ENCODE measurements at regions not wholly inside any gene's neighbourhood (a gene's known extent, or its start where the extent isn't known, plus 50 kb on each side); places are given as distances from the start of the nearest gene placed in this dataset.
A peak's percentile ranks its signal among the peaks of the same experiment; 100 is the strongest.

DNA sequence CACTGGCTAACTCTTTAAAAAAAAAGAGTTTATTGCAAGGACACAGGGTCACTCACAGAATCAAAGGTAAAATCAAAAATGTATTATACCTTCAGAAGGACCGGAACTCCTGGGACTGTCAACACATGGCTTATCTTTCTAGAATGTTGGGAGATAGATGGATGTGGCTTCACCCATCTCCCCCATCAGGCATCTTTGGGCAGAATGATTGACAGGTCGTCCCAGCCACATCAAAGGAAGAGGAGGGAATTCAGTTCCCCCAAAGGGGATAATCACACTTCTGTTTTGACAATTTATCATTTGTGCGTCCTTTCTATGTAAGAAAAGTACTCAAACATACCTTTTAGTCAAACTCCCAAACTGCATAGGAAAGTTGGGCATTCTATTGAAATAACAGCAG, 228.6 kb upstream of the CDH5 start:
- DNase-seq (ENCODE audit: low spot score) = no peak

GRCh38 chr16:66136841-66137240, 229.7 kb upstream of the CDH5 start:
- DNase-seq (ENCODE audit: low spot score) = no peak

DNA sequence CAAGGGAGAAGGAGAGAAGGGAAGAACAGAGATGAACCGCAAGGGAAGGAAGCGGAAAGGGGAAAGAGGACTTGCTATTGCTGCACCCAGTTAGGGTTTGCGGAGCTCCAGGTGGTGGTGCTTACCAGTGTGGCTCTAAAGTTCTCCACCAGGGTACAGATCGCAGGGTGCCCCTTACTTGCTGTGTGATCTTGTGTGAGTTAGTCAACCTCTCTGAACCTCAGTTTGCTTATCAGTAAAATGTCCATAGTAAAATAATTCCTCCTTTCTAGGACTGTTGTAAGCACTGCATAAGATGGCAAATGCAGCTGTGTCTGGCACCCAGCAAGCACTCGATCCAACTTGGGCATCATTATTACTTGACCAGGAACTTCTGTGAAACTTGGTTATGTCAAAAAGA, 230.7 kb upstream of the CDH5 start:
- DNase-seq (ENCODE audit: low spot score) = no peak

- DNase-seq (ENCODE audit: low spot score) = no peak
Observed at GRCh38 chr16:66135421-66135831, 231.1 kb upstream of the CDH5 start.

DNA sequence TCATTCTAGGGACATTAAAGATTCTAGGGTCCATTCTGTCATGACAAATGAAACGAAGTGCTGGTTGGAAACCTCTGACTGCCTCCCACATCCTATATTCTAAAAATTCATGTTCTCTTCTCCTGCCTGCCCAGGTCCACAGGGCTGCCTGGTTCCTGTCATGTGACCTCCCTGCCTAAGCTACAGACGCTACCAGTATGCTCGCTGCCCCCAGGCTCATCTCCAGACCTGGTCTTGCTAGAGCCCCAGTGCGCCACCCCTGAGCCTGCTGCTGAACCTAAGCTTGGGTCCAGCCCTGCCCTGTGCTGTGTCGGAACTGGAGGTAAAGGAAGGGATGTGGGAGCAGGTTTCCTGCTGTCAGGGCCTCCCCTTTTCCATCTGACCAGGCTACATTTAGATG, 231.6 kb upstream of the CDH5 start:
- no peak for DNase-seq (ENCODE audit: low spot score)

DNA sequence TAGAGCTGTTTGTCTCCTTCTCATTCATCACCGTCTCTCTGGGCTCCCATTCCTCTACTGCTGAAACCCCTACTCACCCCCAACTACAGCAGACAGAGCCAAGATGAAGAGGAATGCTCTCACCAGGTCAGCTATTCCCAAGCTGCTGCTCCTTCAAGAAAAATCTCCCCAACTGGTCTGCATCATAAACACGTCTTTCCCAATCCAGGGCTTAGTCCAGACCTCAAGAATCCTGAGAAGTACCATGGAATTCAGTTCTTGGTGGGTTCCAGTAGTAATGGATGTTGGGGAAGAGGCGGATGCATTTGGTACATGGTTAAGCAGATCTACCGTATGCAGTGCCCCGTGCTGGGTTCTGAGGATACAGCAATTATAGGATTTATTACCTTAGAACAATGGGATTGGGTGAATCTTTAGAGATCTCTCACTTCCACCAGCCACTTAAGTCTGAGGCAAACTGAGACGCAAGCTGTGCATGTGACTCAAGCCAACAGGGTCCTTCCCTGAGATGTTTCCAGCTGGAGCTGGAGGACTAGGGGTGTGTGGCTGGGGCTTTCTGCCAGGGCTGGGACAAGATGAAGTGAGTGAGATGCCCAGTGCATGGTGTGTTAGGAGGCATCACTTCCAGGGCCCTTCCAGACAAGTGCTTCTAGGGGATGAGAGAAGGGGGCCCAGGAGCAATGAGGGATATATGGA, 232.7 kb upstream of the CDH5 start:
- DNase-seq (ENCODE audit: low spot score) = no peak

DNA sequence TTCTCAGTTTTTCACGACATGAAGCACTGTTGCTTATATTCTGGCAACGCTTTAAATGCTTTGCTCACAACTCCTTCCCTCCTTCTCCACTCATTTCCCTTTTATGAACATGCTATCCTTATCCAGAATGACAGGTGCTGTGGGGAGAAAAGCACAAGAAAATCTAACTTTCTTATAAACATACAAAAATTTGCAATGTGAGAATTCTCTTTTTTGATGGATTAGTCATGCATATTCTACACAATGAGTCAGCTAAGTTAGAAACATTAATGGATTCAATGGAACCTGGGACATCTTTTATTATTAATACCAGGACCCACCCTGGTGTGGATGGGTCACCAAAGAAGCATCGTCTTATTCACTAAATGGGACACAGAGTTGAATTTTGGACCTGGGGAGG, 234.6 kb upstream of the CDH5 start:
- no peak for DNase-seq (ENCODE audit: low spot score)

DNA sequence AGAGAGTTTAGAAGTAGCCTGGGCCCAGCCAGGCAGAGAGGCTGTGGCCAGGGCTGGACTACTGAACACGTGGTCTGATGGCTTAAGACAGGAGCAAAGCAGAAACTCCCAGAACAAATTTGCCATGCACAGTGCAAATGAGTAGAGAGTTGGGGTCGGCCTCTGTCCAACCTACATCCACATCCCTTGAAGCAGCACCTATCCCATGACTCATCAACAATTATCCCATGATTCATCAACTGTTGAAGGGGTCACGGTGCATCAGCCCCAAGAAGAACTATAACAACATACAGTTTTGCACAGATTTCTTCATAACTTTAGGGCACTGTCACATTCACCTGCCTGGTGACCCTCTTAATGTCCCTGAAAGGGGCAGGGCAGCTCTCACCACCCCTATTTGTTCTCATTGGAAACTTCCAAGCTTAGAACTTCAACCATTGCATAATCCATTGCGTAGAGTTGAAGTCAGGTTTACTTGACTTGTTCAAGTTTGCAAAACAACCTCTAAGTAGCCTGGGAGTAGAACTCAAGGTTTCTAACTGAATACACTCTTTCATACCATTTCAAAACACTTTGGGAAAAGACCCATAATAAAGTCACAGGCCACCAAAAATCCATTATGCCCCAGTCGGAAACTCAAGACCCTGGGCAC, 235.2 kb upstream of the CDH5 start:
- DNase-seq (ENCODE audit: low spot score) = peak; percentile 19

GRCh38 chr16:66130296-66130905, 236.1 kb upstream of the CDH5 start:
- DNase-seq (ENCODE audit: low spot score) = no peak

DNA sequence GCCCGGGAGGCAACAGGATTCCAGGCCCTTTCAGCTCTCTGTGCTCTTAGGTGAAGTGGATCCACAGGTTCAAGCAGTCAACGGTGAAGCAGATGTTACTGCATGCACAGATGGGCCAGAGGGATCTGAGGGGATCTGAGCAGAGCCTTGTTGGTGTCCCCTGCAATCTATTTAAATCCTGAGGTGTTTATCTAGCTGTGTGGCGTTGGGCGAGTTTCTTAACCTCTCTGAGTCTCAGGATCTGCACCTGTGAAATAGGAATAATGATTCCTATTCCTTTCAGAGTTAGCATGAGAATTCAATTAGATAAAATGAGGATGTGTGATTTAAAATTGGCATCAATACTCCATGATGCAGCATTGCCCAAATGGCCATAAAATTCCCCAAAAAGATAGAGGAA, 237.3 kb upstream of the CDH5 start:
- DNase-seq (ENCODE audit: low spot score) = no peak

DNA sequence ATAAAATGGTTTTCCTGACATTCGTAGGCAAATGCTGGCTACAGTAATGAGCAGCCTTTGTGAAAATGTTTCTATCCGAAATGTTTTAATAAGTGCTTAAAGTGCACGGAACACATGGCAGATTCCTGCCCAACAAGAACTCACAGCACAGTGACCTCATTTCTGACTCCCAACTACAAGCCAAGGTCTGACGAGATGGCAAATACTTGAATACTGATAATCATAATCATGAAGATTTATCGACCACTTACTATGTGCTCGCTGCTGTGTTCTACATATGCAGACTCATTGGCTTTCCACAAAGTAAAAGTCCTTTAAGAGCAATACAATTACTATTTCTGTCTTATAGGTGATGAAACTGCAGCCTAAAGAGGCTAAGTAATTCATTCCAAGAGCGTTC, 238.1 kb upstream of the CDH5 start:
- DNase-seq (ENCODE audit: low spot score) = no peak

DNA sequence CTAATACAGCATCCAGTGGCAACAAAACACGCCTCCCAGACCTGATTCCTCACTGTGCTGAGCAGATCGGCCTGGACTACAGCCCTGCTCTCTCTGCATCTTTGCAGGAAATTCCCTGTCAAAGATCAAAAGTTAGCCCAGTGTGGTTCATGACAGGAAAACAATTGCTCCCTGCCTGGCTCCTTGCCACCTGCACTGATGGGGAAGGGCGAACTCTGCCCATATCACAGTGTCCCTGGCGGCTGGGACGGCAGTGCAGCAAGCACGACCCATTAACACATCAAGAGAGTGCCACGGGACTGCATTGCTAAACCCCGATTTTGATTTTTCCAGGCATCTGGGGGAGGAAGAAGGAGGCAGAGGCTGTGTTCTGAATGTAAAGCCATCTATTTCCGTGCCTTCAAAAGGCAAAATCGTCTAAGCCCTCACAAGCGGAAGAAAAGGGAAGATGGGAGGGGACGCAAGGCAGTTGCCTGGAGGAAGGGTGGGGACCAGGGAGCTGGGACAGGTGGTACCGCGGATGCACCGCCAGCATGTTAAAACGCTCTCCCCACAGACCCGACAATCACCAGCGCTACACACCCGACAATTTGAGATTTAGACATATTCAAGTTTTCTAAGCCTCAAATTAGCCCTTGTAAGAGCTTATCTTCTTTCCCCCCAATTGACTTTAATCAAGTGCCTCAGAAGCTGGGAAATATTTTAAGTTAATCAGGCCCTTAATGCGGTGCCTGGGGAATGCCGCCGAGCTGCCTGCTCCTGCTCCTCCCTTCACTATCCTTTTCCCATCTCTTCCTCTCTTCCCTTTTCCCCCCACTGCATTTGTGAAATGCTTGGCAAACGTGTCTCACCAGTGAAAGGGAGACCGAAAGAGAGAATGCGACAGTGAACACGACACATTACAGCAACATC, 238.8 kb upstream of the CDH5 start:
- no peak for DNase-seq (ENCODE audit: low spot score)

GRCh38 chr16:66121466-66121865, 245.0 kb upstream of the CDH5 start:
- DNase-seq (ENCODE audit: low spot score) = no peak

- DNase-seq (ENCODE audit: low spot score) = no peak
Observed at GRCh38 chr16:66120656-66121055, 245.8 kb upstream of the CDH5 start.

- no peak for DNase-seq (ENCODE audit: low spot score)
Observed at GRCh38 chr16:66116163-66117002, 250.1 kb upstream of the CDH5 start.

DNA sequence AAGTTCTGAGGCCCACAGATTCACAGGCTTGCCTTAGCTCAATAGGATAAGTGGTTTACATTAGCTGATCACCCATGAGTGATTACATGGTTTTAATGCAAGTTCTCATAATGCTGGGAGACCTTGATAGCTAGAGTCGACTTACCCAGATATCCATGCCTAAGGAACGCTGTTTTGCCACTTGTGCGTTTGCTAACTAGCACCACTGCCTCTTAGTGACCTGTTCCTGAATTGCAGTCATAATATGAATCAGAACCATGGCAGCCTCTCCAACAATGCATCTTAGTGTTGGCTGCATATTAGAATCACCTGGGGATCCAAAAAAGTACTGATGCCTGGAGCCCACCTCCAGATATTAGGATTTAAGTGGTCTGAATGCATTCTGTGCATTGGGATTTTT, 251.1 kb upstream of the CDH5 start:
- no peak for DNase-seq (ENCODE audit: low spot score)

DNA sequence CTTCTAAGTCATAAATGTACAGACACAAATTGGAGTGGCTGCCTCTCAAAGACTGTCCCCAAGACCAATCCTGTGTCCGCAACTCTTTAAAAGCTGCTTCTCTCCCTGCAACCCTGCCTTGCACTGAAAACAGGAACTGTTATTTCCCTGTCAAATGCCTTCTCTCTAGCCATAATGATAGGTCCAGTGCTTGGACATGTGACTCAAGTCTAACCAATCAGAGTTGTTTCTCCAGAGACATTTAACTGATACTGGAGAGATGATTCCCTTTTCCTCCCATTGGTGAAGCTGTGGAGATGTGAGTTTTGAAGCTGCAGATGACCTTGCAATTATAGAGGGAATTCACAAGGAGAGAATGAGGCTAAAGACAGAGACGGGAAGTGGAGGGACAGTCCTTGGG, 253.3 kb upstream of the CDH5 start:
- no peak for DNase-seq (ENCODE audit: low spot score)

DNA sequence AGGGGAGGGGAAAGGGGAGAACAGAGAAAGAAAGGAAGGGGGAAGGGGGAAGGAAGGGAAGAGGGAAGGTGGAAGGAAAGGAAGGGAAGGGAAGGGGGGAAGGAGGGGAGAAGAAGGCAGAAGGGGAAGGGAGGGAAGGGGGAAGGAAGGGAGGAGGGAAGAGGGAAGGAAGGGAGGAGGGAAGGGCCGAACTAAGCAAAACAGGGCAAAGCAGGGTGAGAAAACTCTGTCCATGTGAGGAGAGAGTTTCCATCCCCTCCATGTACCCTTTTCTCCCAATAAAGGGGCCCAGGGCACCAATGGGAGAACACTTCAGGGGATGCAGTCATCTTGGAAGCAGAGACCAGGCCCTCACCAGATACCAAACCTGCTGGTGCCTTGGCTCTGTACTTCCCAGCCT, 256.8 kb upstream of the CDH5 start:
- no peak for DNase-seq (ENCODE audit: low spot score)

- DNase-seq (ENCODE audit: low spot score) = peak; percentile 5
Observed at GRCh38 chr16:66107661-66108060, 258.8 kb upstream of the CDH5 start.

DNA sequence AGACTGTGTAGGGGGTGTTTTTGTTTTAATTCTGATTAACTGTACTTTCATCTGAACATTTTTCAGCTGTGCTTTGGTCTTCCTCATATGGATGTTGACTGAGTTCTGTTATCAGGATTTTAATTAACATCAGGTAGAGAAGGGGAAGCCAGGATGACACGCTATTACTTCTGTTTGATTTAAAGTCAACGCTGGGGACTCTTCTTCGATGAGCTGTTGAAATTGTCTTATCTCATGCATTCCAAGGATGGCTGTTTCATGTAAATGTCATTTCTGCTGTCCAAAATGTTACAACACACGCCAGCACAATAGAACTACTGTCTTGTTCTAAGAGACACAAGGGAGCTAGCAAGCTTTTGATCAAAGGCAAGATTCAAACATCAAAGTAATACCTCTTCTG, 263.3 kb upstream of the CDH5 start:
- no peak for DNase-seq (ENCODE audit: low spot score)

GRCh38 chr16:66099306-66099705, 267.2 kb upstream of the CDH5 start:
- no peak for DNase-seq (ENCODE audit: low spot score)

DNA sequence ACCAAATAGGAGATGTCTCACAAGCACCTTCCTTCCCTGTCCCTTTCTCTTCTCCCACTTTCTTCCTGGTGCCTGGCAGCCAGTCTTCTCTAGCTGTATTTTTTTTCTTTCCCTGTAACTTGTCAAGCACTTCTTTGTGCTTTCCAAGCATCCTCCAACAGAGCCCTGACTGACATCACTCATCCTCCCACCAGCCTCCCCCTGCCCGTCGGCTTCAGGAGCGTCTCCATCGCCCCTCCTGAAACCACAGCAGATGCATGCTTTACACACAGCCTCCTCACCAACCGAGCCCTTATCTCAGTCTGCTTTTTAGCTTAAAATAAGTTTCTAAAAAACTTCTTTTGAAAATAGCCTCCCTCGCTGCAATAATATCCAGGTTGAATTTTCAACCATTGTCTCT, 268.7 kb upstream of the CDH5 start:
- DNase-seq (ENCODE audit: low spot score) = no peak
